Cerebellar cortex (tissue), 1 donor: ENCODE measurements at regions not wholly inside any gene's neighbourhood (a gene's known extent, or its start where the extent isn't known, plus 50 kb on each side); places are given as distances from the start of the nearest gene placed in this dataset.
"Not testable (repeated sequence)": the region's sequence is repeated elsewhere in the genome, so short reads cannot be mapped to it uniquely, and the experiment has no call there.

ENCODE experiments used
- DNase-seq: peaks from one replicate; pipeline ENCODE4 v3.0.0-alpha.2; 2015; ENCODE audit warnings: low spot score

DNA sequence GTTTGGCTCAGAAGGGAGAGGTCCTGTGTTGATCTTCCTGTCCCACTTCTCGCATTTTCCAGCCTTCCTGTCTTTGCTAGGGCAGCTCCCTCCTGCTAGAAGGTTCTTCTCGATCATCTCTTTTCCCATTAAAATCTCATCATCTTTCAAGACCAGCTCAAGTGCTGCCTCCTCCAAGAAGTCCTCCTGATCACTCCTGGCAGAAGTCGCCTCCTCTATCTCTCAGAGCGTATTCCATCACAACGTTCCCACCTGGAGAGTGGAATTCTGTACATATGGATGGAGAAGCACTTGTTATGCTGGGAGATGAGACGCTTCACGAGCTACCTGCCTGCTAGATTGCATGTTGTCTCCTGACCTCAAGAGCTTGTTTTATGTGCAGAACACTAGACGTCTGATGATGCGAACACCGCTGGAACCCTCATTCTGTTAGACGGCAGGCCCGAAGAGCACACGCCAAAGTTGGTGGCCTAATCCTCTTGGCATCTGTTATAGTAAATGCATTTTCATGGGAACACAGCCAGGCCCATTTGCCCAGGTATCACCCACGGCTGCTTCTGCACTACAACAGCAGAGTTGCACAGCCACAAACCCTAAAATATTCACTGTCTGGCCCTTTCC lies 68.0 kb upstream of the INSIG1 start:
- no peak for DNase-seq

DNA sequence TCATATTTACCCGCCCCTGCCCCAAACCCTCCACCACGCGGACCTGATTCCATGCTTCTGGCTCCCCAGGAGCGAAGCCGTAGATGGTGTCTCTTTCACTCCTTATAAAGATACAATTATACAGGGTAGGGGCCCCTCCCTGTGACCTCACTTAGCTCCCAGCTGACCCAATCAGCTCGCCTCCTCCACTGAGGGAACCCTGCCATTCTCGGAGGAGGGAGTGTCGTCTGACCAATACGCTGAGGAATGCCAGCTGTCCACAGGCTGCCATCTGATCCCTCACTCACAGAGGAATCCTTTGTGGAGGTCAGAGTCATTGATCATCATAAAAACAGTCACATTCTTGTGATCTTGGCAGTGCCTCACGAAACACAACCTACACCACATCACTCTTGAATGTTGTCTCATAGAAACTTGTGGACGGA lies 67.5 kb upstream of the INSIG1 start:
- DNase-seq: no peak

DNA sequence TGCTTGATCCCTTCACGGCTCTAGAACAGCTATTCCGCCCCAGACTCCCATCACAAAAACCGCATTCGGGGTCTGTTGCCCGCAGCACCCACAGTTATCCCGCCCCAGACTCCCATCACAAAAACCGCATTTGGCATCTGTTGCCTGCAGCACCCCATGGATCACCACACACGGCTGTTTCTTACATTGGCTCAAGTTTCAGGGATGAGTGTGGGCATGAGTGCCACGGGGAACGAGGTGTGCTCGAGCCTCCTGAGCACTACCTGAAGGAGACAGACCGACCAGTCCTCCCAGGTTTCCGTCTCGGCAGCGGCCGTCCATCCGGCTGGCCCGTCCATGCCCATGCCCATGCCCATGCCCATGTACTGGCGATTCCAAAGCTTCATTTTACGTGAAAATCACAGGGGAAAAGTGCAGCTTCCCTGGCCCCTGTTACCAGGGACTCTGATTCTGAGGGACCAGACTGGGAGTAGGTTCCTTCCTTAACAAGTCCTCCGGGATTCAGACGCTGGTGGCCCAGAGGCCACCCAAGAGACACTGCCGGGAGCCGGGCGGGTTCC lies 66.4 kb upstream of the INSIG1 start:
- no peak for DNase-seq

DNA sequence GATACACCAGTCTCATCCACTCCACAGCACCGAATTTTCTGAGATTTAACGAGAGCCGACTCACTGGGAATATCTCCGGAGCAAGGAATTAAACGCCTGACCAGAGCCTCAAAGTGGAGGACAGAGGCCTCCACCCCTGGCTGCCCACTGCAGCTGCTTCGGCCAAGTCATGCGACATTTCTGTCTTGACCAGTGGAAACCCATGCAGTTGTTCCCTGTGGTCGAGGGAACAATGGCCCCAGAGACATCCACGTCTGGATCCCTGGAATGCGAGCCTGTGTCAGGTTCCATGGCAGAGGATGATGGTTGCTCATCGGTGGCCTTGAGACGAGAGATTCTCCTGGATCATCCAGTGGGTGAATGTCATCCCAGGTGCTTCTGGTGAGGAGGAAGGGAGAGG lies 65.7 kb upstream of the INSIG1 start:
- no peak for DNase-seq

DNA sequence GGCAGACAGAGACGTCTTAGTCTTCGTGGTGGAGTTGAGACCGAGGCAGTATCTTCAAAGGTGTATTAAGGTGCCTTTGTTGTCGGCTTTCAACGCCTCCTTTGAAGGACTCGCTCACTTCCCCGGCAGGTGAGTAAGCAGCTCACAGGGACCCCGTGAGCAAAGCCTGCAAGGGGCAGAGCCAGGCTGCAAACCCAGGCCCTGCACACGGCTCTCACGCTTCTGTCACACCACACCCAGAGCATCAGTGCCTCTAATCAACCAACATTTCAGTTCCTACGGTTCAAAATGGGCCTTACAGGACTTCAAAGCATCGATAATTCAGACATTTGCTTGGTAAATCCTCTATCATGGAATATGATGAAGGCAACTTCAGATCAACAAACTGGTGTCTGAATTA lies 64.8 kb upstream of the INSIG1 start:
- no peak for DNase-seq

DNA sequence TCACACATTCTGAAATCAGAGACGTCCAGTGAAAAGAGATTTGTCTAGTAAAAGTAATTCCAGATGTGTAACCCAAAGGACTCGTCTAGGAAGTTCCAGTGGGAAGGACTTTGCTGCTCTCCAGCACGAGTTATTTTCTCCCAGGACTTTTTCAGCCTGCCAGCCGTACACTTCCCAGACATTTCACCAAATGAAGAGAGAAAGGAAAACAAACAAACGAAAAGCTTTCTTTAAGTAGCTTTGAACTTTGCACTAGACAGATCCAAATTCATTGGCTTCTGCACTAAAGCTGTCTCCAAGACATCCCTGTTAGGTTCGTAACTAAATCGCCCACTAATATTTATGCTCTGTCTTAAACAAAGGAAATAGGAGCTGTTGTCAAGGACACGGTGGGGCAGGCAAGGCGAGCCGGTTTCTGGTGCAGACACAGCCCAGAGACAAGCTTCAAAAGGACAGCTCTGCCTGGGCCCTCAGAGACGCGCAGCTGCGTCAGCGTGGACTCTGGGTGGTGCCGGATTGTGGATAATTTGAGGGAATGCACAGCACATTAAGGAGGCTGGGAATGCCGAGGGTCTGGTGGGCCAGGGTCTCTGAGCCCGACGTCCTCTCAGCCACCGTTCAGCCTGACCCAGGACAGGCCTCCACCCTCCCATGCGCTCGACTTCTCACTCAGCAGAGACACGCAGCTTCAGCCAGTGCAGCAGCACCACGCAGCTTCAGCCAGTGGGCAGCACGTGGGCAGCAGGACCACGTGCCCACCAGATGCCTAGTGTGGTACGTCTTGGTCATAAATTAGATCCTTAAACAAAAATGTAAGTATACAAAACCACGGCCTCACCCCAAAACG lies 64.1 kb upstream of the INSIG1 start:
- DNase-seq: no peak

DNA sequence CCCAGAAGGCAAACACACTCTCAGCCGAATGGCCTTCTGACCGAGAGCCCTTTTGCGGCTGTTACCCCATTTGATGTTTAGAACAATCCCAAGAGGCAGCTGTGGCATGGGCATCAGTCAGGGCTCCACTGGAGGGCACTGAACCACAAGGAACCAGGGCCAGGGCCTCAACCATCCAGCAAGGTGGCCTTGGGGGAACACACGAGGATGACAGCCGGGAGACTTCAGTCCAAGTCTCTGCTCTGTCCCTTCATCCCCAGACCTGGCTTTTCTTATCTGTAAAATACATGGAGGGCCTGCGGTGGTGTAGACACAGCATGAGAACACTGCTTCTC lies 63.6 kb upstream of the INSIG1 start:
- DNase-seq: no peak

DNA sequence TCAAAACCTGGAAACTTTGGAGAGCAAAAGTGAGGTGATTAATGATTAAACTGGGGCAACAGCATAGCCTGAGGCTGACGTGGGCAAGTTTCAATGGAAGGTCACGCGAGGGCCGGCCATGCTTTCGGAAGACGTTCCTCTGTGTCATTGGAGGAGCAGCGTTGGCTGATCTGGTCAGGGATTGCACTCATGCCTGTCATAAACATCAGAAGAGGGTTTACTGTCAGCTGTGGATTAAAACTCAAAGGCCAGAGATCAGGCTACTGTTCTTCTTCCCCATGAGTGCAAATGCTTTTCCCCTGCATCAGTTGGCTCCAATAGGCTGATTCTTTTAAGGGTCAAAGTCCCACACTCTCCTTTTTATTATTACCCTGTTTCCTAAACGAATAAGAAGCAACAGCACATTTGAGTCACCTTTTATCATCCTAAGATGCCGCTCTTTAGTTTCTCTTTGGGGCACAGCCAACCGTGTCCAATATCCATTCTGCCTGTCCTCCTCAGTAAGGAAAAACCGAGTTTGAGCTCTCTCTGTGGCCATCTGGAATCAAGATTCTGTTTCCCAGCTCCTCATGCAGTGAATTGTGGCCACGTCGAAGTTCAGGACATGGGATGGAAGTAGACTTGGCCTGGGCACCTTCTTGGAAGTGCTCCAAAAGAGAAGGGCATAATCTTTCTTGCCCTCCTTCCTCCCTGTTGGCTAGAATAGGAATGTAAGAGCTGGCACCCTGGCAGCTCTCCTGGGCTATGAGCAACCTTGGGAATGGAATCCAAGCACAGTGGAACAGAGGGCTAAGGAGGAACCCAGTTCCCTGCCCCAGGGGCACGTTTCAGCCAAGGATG lies 62.5 kb upstream of the INSIG1 start:
- DNase-seq: no peak

DNA sequence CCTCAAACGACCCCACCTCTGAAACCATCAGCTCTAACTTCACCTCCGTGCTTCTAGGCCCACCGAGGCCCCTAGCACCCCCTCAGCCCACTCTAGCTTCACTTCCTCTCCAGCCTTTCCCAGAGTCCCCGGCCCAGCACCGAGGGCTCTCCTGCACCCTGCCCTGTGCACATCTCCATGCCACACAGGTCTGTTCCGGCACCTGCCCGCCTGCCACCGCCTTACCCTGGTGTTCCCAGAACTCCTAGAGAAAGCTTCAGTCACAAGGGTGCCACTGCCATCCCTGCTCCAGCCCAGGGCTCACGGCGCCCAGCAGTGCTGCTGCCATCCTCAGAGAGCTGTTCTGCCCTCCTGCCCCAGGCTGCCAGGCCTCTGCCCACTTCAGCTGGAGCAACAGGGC lies 61.3 kb upstream of the INSIG1 start:
- no peak for DNase-seq

DNA sequence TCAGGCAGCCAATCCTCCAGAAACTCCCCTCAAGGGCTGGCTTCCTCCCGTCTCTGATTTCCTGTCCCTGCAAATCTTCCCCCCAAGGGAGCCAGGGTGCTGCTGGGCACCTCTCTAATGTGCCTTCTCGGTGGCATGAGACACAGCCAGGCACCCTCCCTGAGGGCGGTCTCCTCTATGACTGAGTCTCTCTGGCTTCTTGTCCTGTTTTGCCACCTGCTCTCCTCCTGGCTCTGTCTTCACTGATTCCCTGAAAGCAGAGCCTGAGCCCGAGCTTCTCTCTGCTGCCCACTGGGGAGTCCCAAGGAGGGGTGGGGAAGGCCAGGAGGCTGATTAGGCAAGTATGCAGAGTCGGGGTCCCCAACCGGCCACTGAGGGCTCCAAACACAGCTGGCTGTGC lies 60.4 kb upstream of the INSIG1 start:
- DNase-seq: no peak

DNA sequence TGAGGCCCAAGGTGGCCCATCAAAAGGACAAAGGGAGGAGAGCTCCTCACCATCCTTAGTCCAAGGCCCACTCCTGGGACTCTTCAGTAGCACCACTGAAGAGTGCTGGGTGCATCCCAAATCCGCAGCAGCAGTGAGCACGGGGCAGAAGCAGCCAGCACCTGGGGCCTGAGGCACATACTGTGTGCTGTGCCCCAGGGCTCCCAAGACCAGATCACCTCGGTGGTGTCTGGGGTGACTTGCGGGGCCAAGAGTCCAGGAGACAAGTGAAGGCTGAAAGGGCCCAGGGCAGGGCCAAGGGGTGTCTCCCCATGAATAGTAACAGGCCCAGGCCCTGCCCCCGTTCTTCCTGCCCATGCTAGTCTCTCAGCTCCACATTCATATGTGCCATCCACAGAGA lies 59.9 kb upstream of the INSIG1 start:
- DNase-seq: no peak

DNA sequence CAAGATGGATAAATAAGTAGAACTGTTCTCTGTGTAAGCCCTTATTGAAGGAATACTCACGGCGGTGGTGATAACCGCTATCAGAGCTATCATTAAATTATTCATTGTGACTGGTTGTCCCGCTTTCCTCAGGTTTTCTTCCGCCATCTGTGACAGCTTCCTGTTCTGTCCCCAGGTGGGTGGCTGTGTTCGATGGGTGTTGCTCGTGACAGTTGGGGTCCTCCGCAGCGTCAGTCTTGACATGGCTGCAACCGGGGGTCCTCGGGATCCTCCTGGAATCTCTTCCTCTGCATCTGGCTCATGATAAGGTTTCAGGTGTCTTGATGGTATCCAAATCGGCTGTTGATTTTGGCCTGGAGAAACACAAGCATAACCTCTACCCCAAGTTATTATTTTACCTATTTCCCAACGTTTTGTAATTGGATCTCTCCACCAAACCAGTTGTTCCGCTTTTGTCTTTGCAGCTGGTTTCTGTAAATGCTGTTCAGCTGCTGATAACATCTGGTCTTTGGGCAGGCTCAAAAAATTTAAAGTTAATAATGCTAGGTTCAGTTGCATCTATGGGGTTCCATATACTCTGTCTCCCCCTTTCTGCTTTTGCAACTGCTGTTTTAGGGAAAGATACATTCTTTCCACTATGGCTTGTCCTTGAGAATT lies 58.1 kb upstream of the INSIG1 start:
- not testable (repeated sequence) for DNase-seq

DNA sequence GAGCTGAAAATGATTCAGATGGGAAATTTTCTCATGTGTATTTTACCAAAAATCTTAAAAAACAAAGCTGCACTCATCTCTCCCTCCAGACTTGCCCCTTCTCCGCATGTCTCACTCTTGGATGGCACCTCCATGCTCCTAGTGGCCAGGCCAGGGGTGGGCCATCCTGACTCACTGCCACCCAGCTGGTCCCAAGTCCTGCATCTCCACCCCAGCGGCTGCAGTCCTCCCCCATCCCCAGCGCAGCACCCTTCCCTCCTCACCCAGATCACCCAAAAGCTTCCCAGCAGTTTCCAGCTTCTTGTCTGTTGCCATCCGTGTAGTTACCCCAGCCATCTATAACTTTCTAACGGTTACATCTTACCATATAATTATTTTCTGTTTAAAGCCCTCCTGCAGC lies 53.0 kb upstream of the INSIG1 start:
- no peak for DNase-seq

DNA sequence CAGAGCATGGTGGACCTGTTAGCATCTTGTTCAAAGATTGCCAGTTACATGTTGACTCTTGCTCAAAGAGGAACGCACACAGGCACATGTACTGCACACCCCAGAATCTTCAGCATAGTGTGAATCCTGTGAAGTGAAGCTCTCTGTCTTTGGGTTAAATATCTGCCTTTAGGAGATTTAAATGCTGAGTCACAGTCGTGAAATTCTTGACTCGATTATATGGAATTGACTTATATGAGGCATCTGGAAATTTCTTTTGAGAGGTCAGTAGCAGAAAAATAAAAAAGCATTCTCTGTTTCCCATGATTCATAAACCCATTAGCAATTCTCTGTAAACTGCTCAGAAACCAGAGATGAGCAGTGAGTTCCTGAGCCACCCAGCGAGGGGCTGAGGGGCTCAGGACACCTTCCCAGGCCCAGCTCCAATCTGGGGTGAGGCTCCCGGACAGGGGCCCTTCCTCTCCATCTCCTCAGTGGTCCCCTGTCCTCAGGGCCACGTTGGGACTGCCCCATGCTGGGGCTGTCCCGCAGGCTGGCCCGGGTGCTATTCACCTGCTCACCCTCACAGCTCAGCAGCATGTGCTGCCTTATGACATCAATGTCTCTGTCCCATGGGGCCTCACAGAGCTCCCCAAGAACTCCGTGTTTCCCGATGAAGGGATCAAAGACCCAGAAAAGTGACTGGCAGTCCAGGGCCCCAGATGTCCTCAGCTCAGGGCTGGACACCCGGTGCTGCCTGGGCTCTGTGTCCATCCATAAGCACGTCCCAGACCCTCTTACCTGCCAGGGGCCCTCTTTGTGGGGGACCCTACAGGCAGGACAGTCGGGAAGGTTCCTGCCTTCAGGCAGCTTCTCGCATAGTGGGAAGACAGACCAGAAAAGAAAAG lies 50.0 kb upstream of the INSIG1 start:
- no peak for DNase-seq
